ENCODE measurements at regions not wholly inside any gene's neighbourhood (a gene's known extent, or its start where the extent isn't known, plus 50 kb on each side); places are given as distances from the start of the nearest gene placed in this dataset.

GRCh38 chrX:23589496-23589895 is 77.8 kb upstream of the PRDX4 start:
- Histone ChIP-seq H3K9me2 (replicated peaks; ENCODE audit: insufficient read depth) (no peaks in the 10 kb centered on the region), H2AFZ (no peak overlapping the region), H3K27me3 (no peaks in the 10 kb centered on the region), H3K4me1 (ENCODE audit: insufficient read depth) (no peaks in the 10 kb centered on the region), H3K36me3 (replicated peaks; ENCODE audit: insufficient read depth, low read depth) (no peaks in the 10 kb centered on the region), H3K79me2 (no peaks in the 10 kb centered on the region), H4K20me1 (ENCODE audit: insufficient read depth, poor library complexity, severe bottlenecking) (no peaks in the 10 kb centered on the region), H3K27ac (no peak overlapping the region), H3K4me3 (no peak overlapping the region), H3K9me3 (ENCODE audit: low read depth) (no peaks in the 10 kb centered on the region), H3K4me2 (no peak overlapping the region)
- no peak for DNase-seq (ENCODE audit: low spot score)
- no peak for TF ChIP-seq EZH2phosphoT487 (IDR thresholded peaks at IDR 0.05; ENCODE audit: low read depth, severe bottlenecking, unreplicated experiment)
- TF ChIP-seq EZH2 (IDR thresholded peaks at IDR 0.05; ENCODE audit: borderline replicate concordance): no peak
- no peak for TF ChIP-seq CTCF (IDR thresholded peaks at IDR 0.05; ENCODE audit: poor library complexity)
- WGBS (ENCODE audit: low lambda C conversion rate, missing lambda C conversion rate): 68% methylated on average over 4 of the region's 4 CpGs

GRCh38 chrX:23592741-23593140 is 74.6 kb upstream of the PRDX4 start:
- H4K20me1 ChIP-seq (ENCODE audit: insufficient read depth, poor library complexity, severe bottlenecking): no peaks in the 10 kb centered on the region
- H3K9me3 ChIP-seq (ENCODE audit: low read depth): no peaks in the 10 kb centered on the region
- H3K9me2 ChIP-seq (replicated peaks; ENCODE audit: insufficient read depth): no peaks in the 10 kb centered on the region
- H3K4me1 ChIP-seq (ENCODE audit: insufficient read depth): no peaks in the 10 kb centered on the region
- DNase-seq (ENCODE audit: low spot score): no peak
- H3K4me3 ChIP-seq: no peak overlapping the region
- no peak overlapping the region for H3K27ac ChIP-seq
- H3K36me3 ChIP-seq (replicated peaks; ENCODE audit: insufficient read depth, low read depth): no peaks in the 10 kb centered on the region
- H3K4me2 ChIP-seq: no peak overlapping the region
- no peak overlapping the region for H2AFZ ChIP-seq
- H3K27me3 ChIP-seq: no peaks in the 10 kb centered on the region
- TF ChIP-seq EZH2 (IDR thresholded peaks at IDR 0.05; ENCODE audit: borderline replicate concordance): no peak
- no peak for TF ChIP-seq EZH2phosphoT487 (IDR thresholded peaks at IDR 0.05; ENCODE audit: low read depth, severe bottlenecking, unreplicated experiment)
- TF ChIP-seq CTCF (IDR thresholded peaks at IDR 0.05; ENCODE audit: poor library complexity): no peak
- H3K79me2 ChIP-seq: no peaks in the 10 kb centered on the region
- 89% methylated on average over 5 of the region's 5 CpGs for WGBS (ENCODE audit: low lambda C conversion rate, missing lambda C conversion rate)

- no peak for DNase-seq (ENCODE audit: low spot score)
- Histone ChIP-seq H3K9me2 (replicated peaks; ENCODE audit: insufficient read depth) (no peaks in the 10 kb centered on the region), H3K79me2 (no peaks in the 10 kb centered on the region), H3K27ac (no peak overlapping the region), H3K9me3 (ENCODE audit: low read depth) (no peaks in the 10 kb centered on the region), H3K4me1 (ENCODE audit: insufficient read depth) (no peaks in the 10 kb centered on the region), H4K20me1 (ENCODE audit: insufficient read depth, poor library complexity, severe bottlenecking) (no peaks in the 10 kb centered on the region), H3K27me3 (no peaks in the 10 kb centered on the region), H3K4me2 (no peak overlapping the region), H3K36me3 (replicated peaks; ENCODE audit: insufficient read depth, low read depth) (no peaks in the 10 kb centered on the region), H2AFZ (no peak overlapping the region), H3K4me3 (no peak overlapping the region)
- TF ChIP-seq EZH2phosphoT487 (IDR thresholded peaks at IDR 0.05; ENCODE audit: low read depth, severe bottlenecking, unreplicated experiment) (no peak), CTCF (IDR thresholded peaks at IDR 0.05; ENCODE audit: poor library complexity) (no peak), EZH2 (IDR thresholded peaks at IDR 0.05; ENCODE audit: borderline replicate concordance) (no peak)
- WGBS (ENCODE audit: low lambda C conversion rate, missing lambda C conversion rate): 58% methylated on average over 5 of the region's 5 CpGs
Measured at GRCh38 chrX:23598575-23598974, 68.7 kb upstream of the PRDX4 start.

- 96% methylated on average over 1 of the region's 1 CpG for WGBS (ENCODE audit: low lambda C conversion rate, missing lambda C conversion rate)
- TF ChIP-seq CTCF (IDR thresholded peaks at IDR 0.05; ENCODE audit: poor library complexity) (no peak), EZH2 (IDR thresholded peaks at IDR 0.05; ENCODE audit: borderline replicate concordance) (no peak)
- H3K27me3 ChIP-seq: no peaks in the 10 kb centered on the region
Measured at GRCh38 chrX:23603501-23603900, 63.8 kb upstream of the PRDX4 start.

More at GRCh38 chrX:23603501-23603900, 63.8 kb upstream of the PRDX4 start:
- no peaks in the 10 kb centered on the region for H3K9me3 ChIP-seq (ENCODE audit: low read depth)
- H3K4me2 ChIP-seq: no peak overlapping the region
- H3K9me2 ChIP-seq (replicated peaks; ENCODE audit: insufficient read depth): no peaks in the 10 kb centered on the region
- no peaks in the 10 kb centered on the region for H3K4me1 ChIP-seq (ENCODE audit: insufficient read depth)
- no peak overlapping the region for H2AFZ ChIP-seq
- no peak for DNase-seq (ENCODE audit: low spot score)
- no peak overlapping the region for H3K27ac ChIP-seq
- H3K79me2 ChIP-seq: no peaks in the 10 kb centered on the region
- H3K36me3 ChIP-seq (replicated peaks; ENCODE audit: insufficient read depth, low read depth): no peaks in the 10 kb centered on the region
- no peaks in the 10 kb centered on the region for H4K20me1 ChIP-seq (ENCODE audit: insufficient read depth, poor library complexity, severe bottlenecking)
- H3K4me3 ChIP-seq: no peak overlapping the region

Measured in hepatocyte (in vitro differentiated cells).